ENCODE measurements at regions not wholly inside any gene's neighbourhood (a gene's known extent, or its start where the extent isn't known, plus 50 kb on each side); places are given as distances from the start of the nearest gene placed in this dataset.

DNA sequence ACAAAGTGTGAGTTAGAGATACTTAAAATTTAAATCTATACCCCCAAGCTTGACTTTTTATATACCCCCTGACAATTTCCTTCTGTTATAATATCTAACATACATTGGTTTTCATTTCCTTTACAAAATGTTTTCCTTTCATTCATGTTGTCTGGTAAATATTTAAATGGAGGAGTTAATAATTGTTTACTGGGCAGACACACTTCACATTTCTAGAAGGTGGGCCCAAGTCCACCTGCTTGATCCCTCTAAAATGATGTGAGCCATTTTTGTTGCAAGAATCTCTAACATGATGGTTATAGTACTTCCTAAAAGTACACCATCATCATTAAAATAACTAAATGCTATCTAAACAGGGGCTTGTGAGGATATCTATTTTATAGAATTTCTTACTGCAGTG, 155.9 kb downstream of the FAM174A start:
- TF ChIP-seq POLR2A (IDR thresholded peaks at IDR 0.05; ENCODE audit: extremely low read depth, insufficient read length) (no peak), MYC (IDR thresholded peaks at IDR 0.05; ENCODE audit: low read depth, low read length) (no peak), MAX (IDR thresholded peaks at IDR 0.05; ENCODE audit: low read depth, low read length) (no peak)
- TF ChIP-seq, protein P1, sequence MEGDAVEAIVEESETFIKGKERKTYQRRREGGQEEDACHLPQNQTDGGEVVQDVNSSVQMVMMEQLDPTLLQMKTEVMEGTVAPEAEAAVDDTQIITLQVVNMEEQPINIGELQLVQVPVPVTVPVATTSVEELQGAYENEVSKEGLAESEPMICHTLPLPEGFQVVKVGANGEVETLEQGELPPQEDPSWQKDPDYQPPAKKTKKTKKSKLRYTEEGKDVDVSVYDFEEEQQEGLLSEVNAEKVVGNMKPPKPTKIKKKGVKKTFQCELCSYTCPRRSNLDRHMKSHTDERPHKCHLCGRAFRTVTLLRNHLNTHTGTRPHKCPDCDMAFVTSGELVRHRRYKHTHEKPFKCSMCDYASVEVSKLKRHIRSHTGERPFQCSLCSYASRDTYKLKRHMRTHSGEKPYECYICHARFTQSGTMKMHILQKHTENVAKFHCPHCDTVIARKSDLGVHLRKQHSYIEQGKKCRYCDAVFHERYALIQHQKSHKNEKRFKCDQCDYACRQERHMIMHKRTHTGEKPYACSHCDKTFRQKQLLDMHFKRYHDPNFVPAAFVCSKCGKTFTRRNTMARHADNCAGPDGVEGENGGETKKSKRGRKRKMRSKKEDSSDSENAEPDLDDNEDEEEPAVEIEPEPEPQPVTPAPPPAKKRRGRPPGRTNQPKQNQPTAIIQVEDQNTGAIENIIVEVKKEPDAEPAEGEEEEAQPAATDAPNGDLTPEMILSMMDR (IDR thresholded peaks at IDR 0.05; ENCODE audit: low read depth, low read length), result no peak
- no peak overlapping the region for H3K4me3 ChIP-seq (ENCODE audit: low read depth, low read length)
- no peak for DNase-seq (ENCODE audit: low read depth)

DNA sequence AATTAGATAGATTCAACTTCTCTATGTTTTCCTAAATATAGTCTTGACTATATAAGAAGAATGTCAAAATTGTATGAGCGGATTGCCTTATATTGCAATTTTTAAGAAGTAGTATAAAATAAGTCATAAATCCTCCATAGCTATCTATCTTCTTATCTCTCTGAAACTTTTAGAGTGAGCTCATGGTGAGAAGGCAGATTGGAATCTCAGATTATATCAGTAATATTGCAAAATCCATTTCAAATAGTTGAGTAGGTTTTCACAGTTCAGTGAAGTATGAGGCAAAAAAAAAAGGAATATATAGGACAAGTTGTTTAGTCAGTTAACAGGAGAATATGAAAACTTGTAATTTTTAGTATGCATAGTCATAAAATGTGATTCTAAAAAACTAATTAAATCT, 156.4 kb downstream of the FAM174A start:
- no peak for DNase-seq (ENCODE audit: low read depth)
- TF ChIP-seq MYC (IDR thresholded peaks at IDR 0.05; ENCODE audit: low read depth, low read length) (no peak), POLR2A (IDR thresholded peaks at IDR 0.05; ENCODE audit: extremely low read depth, insufficient read length) (no peak), MAX (IDR thresholded peaks at IDR 0.05; ENCODE audit: low read depth, low read length) (no peak)
- TF ChIP-seq, protein P1 (IDR thresholded peaks at IDR 0.05; ENCODE audit: low read depth, low read length), result no peak
- no peak overlapping the region for H3K4me3 ChIP-seq (ENCODE audit: low read depth, low read length)

GRCh38 chr5:100693481-100693880, 158.3 kb downstream of the FAM174A start:
- H3K4me3 ChIP-seq (ENCODE audit: low read depth, low read length), result no peak overlapping the region
- TF ChIP-seq MYC (IDR thresholded peaks at IDR 0.05; ENCODE audit: low read depth, low read length) (no peak), MAX (IDR thresholded peaks at IDR 0.05; ENCODE audit: low read depth, low read length) (no peak), POLR2A (IDR thresholded peaks at IDR 0.05; ENCODE audit: extremely low read depth, insufficient read length) (no peak)
- TF ChIP-seq, protein P1 (IDR thresholded peaks at IDR 0.05; ENCODE audit: low read depth, low read length), result no peak
- no peak for DNase-seq (ENCODE audit: low read depth)

DNA sequence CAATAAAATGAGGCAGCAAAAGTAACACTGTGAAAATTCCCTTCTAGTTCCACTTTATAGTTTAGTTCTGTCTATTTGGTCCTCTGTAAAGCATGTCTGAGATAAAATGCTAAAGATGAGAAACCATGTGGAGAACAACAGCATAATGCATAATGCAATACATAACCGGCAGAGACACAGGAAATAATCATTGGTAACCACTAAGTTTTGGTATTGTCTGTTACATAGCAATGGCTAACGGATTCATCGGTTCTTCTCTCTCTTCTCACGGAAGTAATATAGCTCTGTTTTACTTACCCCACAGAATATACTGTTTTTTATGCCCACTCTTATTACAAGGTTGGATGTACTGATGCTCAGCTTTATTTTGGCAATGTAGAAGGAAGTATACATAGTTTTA, 158.9 kb downstream of the FAM174A start:
- no peak overlapping the region for H3K4me3 ChIP-seq (ENCODE audit: low read depth, low read length)
- TF ChIP-seq MYC (IDR thresholded peaks at IDR 0.05; ENCODE audit: low read depth, low read length), result peak; percentile 26; the same call in 1 of the 2 replicates
- TF ChIP-seq, protein P1 (IDR thresholded peaks at IDR 0.05; ENCODE audit: low read depth, low read length), result no peak
- TF ChIP-seq POLR2A (IDR thresholded peaks at IDR 0.05; ENCODE audit: extremely low read depth, insufficient read length), result no peak
- peak; percentile 27; the same call in 1 of the 2 replicates for TF ChIP-seq MAX (IDR thresholded peaks at IDR 0.05; ENCODE audit: low read depth, low read length)
- DNase-seq (ENCODE audit: low read depth), result peak; percentile 26

DNA sequence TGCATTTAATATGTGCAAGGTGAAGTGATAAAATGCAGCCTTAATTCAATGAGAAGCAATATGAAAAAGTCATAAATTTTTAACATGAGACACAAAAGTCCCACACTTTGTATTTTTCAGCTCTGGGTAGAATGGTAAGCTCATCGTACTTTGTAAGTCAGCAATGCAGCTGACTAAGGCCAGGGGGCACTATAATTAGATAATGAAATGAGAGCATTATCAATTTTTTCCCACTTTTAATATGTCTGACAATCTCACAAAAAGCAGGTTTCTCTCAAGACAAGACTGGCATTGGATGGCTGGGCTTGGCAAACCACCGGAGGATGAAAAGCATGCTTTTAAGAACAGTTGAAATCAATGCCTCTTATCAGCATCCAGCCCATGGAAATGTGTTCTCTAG, 162.8 kb downstream of the FAM174A start:
- TF ChIP-seq MYC (IDR thresholded peaks at IDR 0.05; ENCODE audit: low read depth, low read length), result no peak
- TF ChIP-seq POLR2A (IDR thresholded peaks at IDR 0.05; ENCODE audit: extremely low read depth, insufficient read length), result no peak
- TF ChIP-seq, protein P1 (IDR thresholded peaks at IDR 0.05; ENCODE audit: low read depth, low read length), result no peak
- TF ChIP-seq MAX (IDR thresholded peaks at IDR 0.05; ENCODE audit: low read depth, low read length), result no peak
- H3K4me3 ChIP-seq (ENCODE audit: low read depth, low read length), result no peak overlapping the region

GRCh38 chr5:100706776-100707175, 171.6 kb downstream of the FAM174A start:
- DNase-seq (ENCODE audit: low read depth), result peak; percentile 90
- TF ChIP-seq, protein P1 (IDR thresholded peaks at IDR 0.05; ENCODE audit: low read depth, low read length), result peak; percentile 20
- TF ChIP-seq MAX (IDR thresholded peaks at IDR 0.05; ENCODE audit: low read depth, low read length) (0 out of 2 replicates have a peak, but pooled peaks have one; percentile 27), MYC (IDR thresholded peaks at IDR 0.05; ENCODE audit: low read depth, low read length) (peak; percentile 35; the same call in 1 of the 2 replicates), POLR2A (IDR thresholded peaks at IDR 0.05; ENCODE audit: extremely low read depth, insufficient read length) (no peak)
- H3K4me3 ChIP-seq (ENCODE audit: low read depth, low read length), result no peak overlapping the region

More for the DNA sequence above, 162.8 kb downstream of the FAM174A start:
- DNase-seq (ENCODE audit: low read depth), result no peak
